ENCODE measurements at regions not wholly inside any gene's neighbourhood (a gene's known extent, or its start where the extent isn't known, plus 50 kb on each side); places are given as distances from the start of the nearest gene placed in this dataset.

- no peak for TF ChIP-seq POLR2A (IDR thresholded peaks at IDR 0.05)
- no peak for TF ChIP-seq CTCF (IDR thresholded peaks at IDR 0.05)
Observed at GRCh38 chr10:42971251-42971599, 105.6 kb upstream of the RET start.

Measured in testis (tissue), 2 donors.